ENCODE measurements at regions not wholly inside any gene's neighbourhood (a gene's known extent, or its start where the extent isn't known, plus 50 kb on each side); places are given as distances from the start of the nearest gene placed in this dataset.

GRCh38 chr22:45099961-45100360 is 63.8 kb upstream of the NUP50 start:
- Mint-ChIP-seq H3K4me1 (peaks cover 7% of the 10 kb centered on the region), H3K27me3 (ENCODE audit: insufficient read depth) (peaks cover 8% of the 10 kb centered on the region), H3K9me3 (peaks cover 2% of the 10 kb centered on the region), H3K36me3 (ENCODE audit: low read depth) (no peaks in the 10 kb centered on the region), H3K27ac (no peak overlapping the region), H3K4me3 (no peak overlapping the region)
- H3K9ac ChIP-seq (ENCODE audit: extremely low read depth, low read length, poor library complexity, severe bottlenecking): no peak overlapping the region
- no peak for TF ChIP-seq CTCF (conservative IDR thresholded peaks at IDR 0.05)
- no peaks in the 10 kb centered on the region for H3K4me1 ChIP-seq (ENCODE audit: control insufficient read depth, insufficient read depth, low read length)
- WGBS, 2 experiments (ENCODE audit: insufficient coverage in 1 of 2, insufficient read length in 1 of 2): 79% methylated on average over 9 of the region's 9 CpGs
- H3K27me3 ChIP-seq (ENCODE audit: control insufficient read depth, insufficient read depth, low read length, poor library complexity, severe bottlenecking): no peaks in the 10 kb centered on the region
- no peaks in the 10 kb centered on the region for H3K36me3 ChIP-seq (ENCODE audit: control insufficient read depth, insufficient read depth, low read length)
- no peak overlapping the region for H3K4me3 ChIP-seq (ENCODE audit: low read length)
- H3K9me3 ChIP-seq (ENCODE audit: control insufficient read depth, low read length): no peaks in the 10 kb centered on the region
- no peak for DNase-seq
- H3K27ac ChIP-seq (ENCODE audit: low read depth, low read length): no peak overlapping the region

- no peak overlapping the region for H3K27ac ChIP-seq (ENCODE audit: low read depth, low read length)
- H3K4me3 Mint-ChIP-seq: no peak overlapping the region
- peak; percentile 88 for DNase-seq
- H3K9me3 ChIP-seq (ENCODE audit: control insufficient read depth, low read length): no peaks in the 10 kb centered on the region
- H3K27ac Mint-ChIP-seq: no peak overlapping the region
- no peak overlapping the region for H3K9ac ChIP-seq (ENCODE audit: extremely low read depth, low read length, poor library complexity, severe bottlenecking)
- no peaks in the 10 kb centered on the region for H3K36me3 ChIP-seq (ENCODE audit: control insufficient read depth, insufficient read depth, low read length)
- no peaks in the 10 kb centered on the region for H3K4me1 ChIP-seq (ENCODE audit: control insufficient read depth, insufficient read depth, low read length)
- 56 to 59% methylated on average over 13 to 17 of the region's 18 CpGs for WGBS, 2 experiments (ENCODE audit: insufficient coverage in 1 of 2, insufficient read length in 1 of 2)
- H3K27me3 Mint-ChIP-seq (ENCODE audit: insufficient read depth): peaks cover 8% of the 10 kb centered on the region
- H3K4me1 Mint-ChIP-seq: no peaks in the 10 kb centered on the region
- H3K9me3 Mint-ChIP-seq: no peaks in the 10 kb centered on the region
- H3K27me3 ChIP-seq (ENCODE audit: control insufficient read depth, insufficient read depth, low read length, poor library complexity, severe bottlenecking): no peaks in the 10 kb centered on the region
- peak; percentile 81 for TF ChIP-seq CTCF (conservative IDR thresholded peaks at IDR 0.05)
- H3K4me3 ChIP-seq (ENCODE audit: low read length): no peak overlapping the region
- H3K36me3 Mint-ChIP-seq (ENCODE audit: low read depth): no peaks in the 10 kb centered on the region
Measured at GRCh38 chr22:45101515-45102227, 62.1 kb upstream of the NUP50 start.

GRCh38 chr22:45102896-45103420 is 60.8 kb upstream of the NUP50 start:
- Histone ChIP-seq H3K4me1 (ENCODE audit: control insufficient read depth, insufficient read depth, low read length) (no peaks in the 10 kb centered on the region), H3K27ac (ENCODE audit: low read depth, low read length) (no peak overlapping the region), H3K36me3 (ENCODE audit: control insufficient read depth, insufficient read depth, low read length) (no peaks in the 10 kb centered on the region), H3K4me3 (ENCODE audit: low read length) (no peak overlapping the region), H3K9me3 (ENCODE audit: control insufficient read depth, low read length) (no peaks in the 10 kb centered on the region), H3K9ac (ENCODE audit: extremely low read depth, low read length, poor library complexity, severe bottlenecking) (no peak overlapping the region), H3K27me3 (ENCODE audit: control insufficient read depth, insufficient read depth, low read length, poor library complexity, severe bottlenecking) (no peaks in the 10 kb centered on the region)
- H3K27me3 Mint-ChIP-seq (ENCODE audit: insufficient read depth): peaks cover 10% of the 10 kb centered on the region
- H3K4me1 Mint-ChIP-seq: no peaks in the 10 kb centered on the region
- H3K36me3 Mint-ChIP-seq (ENCODE audit: low read depth): no peaks in the 10 kb centered on the region
- H3K9me3 Mint-ChIP-seq: no peaks in the 10 kb centered on the region
- no peak overlapping the region for H3K4me3 Mint-ChIP-seq
- DNase-seq: no peak
- 76 to 88% methylated on average over 4 to 6 of the region's 6 CpGs for WGBS, 2 experiments (ENCODE audit: insufficient coverage in 1 of 2, insufficient read length in 1 of 2)
- H3K27ac Mint-ChIP-seq: no peak overlapping the region
- no peak for TF ChIP-seq CTCF (conservative IDR thresholded peaks at IDR 0.05)

Measured in endodermal cell (in vitro differentiated cells).